PC-3 (cell line): ENCODE measurements at regions not wholly inside any gene's neighbourhood (a gene's known extent, or its start where the extent isn't known, plus 50 kb on each side); places are given as distances from the start of the nearest gene placed in this dataset.

Experiments used
- ATAC-seq: fragments of 200-7000 bp; cut with Tn5 transposase; 2 replicates; pipeline ENCODE4 v1.9.1; 2020; ENCODE audit warnings: mild to moderate bottlenecking, moderate library complexity
- BruUV-seq: library from RNA; stranded (reverse); fragments of 400-500 nt; replicated peaks from 2 replicates; lab custom pipeline; 2021; lab: Mats Ljungman, UMichigan
- CTCF ChIA-PET: fragments of 300-600 bp; sonication (Branson Sonifier 250); formaldehyde crosslinking; loops from one replicate; lab custom pipeline; 2022; ENCODE audit warnings: antibody characterized with exemption; lab: Charles Lee
- POLR2A ChIA-PET: fragments of 300-600 bp; sonication (Branson Sonifier 250); formaldehyde crosslinking; loops from one replicate; lab custom pipeline; 2022; ENCODE audit warnings: antibody characterized with exemption; ENCODE audit not compliant: unreplicated experiment; lab: Charles Lee
- DNase-seq: peaks from one replicate; pipeline ENCODE4 v3.0.0-alpha.2; 2015
- H2AFZ ChIP-seq: fragments of 300-600 bp; sonication (generic); 2 replicates; pipeline ENCODE4 v1.6.0; 2016; ENCODE audit warnings: antibody characterized with exemption, low read length
- H3F3A ChIP-seq: fragments of 300-600 bp; sonication (generic); one replicate; pipeline ENCODE4 v1.6.0; 2017; ENCODE audit warnings: antibody characterized with exemption, low read length, control low read depth, mild to moderate bottlenecking; ENCODE audit not compliant: unreplicated experiment
- H3K27ac ChIP-seq: fragments of 300-600 bp; sonication (generic); 2 replicates; pipeline ENCODE4 v1.5.1; 2016; ENCODE audit warnings: mild to moderate bottlenecking, low read length
- H3K27me3 ChIP-seq: fragments of 300-600 bp; sonication (generic); 2 replicates; pipeline ENCODE4 v1.6.1; 2016; ENCODE audit warnings: low read length, mixed read lengths
- H3K36me3 ChIP-seq: fragments of 300-600 bp; sonication (generic); 2 replicates; pipeline ENCODE4 v1.6.1; 2016; ENCODE audit warnings: low read depth, mixed run types, low read length, mixed read lengths
- H3K4me1 ChIP-seq: fragments of 300-600 bp; sonication (generic); 2 replicates; pipeline ENCODE4 v1.5.1; 2016; ENCODE audit warnings: low read length; ENCODE audit not compliant: insufficient read depth
- H3K4me2 ChIP-seq: fragments of 300-600 bp; sonication (generic); 2 replicates; pipeline ENCODE4 v1.6.0; 2016; ENCODE audit warnings: low read length
- H3K4me3 ChIP-seq: fragments of 300-600 bp; sonication (generic); 2 replicates; pipeline ENCODE4 v1.5.1; 2016; ENCODE audit warnings: mild to moderate bottlenecking, low read length, mixed read lengths
- H3K79me2 ChIP-seq: fragments of 300-600 bp; sonication (generic); 2 replicates; pipeline ENCODE4 v1.6.1; 2017; ENCODE audit warnings: low read length, mixed read lengths
- H3K9ac ChIP-seq: fragments of 300-600 bp; sonication (generic); 2 replicates; pipeline ENCODE4 v1.6.0; 2016; ENCODE audit warnings: mild to moderate bottlenecking, low read length
- H3K9me2 ChIP-seq: fragments of 300-600 bp; sonication (generic); replicated peaks from 2 replicates; pipeline ENCODE4 v1.6.1; 2016; ENCODE audit warnings: mixed run types, low read length, mixed read lengths
- H3K9me3 ChIP-seq: fragments of 300-600 bp; sonication (generic); 2 replicates; pipeline ENCODE4 v1.6.1; 2016; ENCODE audit warnings: low read length, mixed read lengths
- H4K20me1 ChIP-seq: fragments of 300-600 bp; sonication (generic); 2 replicates; pipeline ENCODE4 v1.6.1; 2016; ENCODE audit warnings: low read length, mixed read lengths
- CTCF ChIP-seq: fragments of 300-600 bp; sonication (generic); conservative IDR thresholded peaks from 2 replicates; pipeline ENCODE4 v1.5.1; 2017; ENCODE audit warnings: antibody characterized with exemption, low read depth, mild to moderate bottlenecking, low read length
- EZH2 ChIP-seq: fragments of 300-600 bp; sonication (generic); IDR thresholded peaks from one replicate; pipeline ENCODE4 v1.6.1; 2017; ENCODE audit warnings: antibody characterized with exemption, mild to moderate bottlenecking, low read length; ENCODE audit not compliant: unreplicated experiment
- EZH2phosphoT487 ChIP-seq: fragments of 300-600 bp; sonication (generic); IDR thresholded peaks from 2 replicates; pipeline ENCODE4 v1.6.1; 2018; ENCODE audit warnings: mild to moderate bottlenecking, antibody characterized with exemption, low read length, borderline replicate concordance
- intact Hi-C: fragments of 100-400 bp; cut with micrococcal nuclease; formaldehyde crosslinking; loops from 2 replicates; pipeline ENCODE4 v1.9.0; 2023

DNA sequence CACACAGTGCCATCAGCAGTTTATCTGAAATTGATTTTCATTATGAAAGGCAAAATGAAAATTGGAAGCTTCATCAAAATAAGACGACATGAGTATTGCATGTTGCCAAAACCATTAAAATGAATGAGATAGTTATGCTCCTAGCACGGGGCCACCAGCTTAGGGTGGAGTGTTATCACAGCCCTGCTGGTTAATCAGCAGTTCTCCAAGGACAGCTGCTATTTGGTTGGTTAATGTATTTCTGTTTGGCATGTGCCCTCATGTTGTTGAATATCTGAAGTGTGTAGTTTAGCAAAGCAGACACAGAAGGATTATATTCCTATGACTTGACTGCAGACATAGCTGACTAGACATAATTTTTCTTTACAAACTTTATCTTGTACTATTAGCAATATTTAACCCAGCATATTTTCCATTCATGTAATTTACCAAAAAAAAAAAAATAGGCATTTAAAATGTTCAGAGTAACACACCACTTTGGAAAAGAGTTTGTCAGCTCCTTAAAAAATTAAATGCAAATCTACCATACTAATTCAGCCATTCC lies 98.6 kb upstream of the PIK3R1 start:
- H3K27me3 ChIP-seq: no peaks in the 10 kb centered on the region
- no peaks in the 10 kb centered on the region for H3K9me2 ChIP-seq
- intact Hi-C loops: no loop called here
- CTCF ChIA-PET: no interaction called here
- H3K27ac ChIP-seq: no peak overlapping the region
- H3K9ac ChIP-seq: no peak overlapping the region
- H3K4me3 ChIP-seq: no peak overlapping the region
- H4K20me1 ChIP-seq: no peaks in the 10 kb centered on the region
- H3K4me1 ChIP-seq: no peaks in the 10 kb centered on the region
- H3F3A ChIP-seq: no peaks in the 10 kb centered on the region
- no TSS peak for BruUV-seq
- no peak for TF ChIP-seq CTCF
- no peak for TF ChIP-seq EZH2
- TF ChIP-seq EZH2phosphoT487: no peak
- POLR2A ChIA-PET: no interaction called here
- no peak overlapping the region for H3K4me2 ChIP-seq
- no peak for ATAC-seq
- H2AFZ ChIP-seq: no peak overlapping the region
- no peaks in the 10 kb centered on the region for H3K36me3 ChIP-seq
- no peak for DNase-seq
- H3K9me3 ChIP-seq: no peaks in the 10 kb centered on the region
- H3K79me2 ChIP-seq: no peaks in the 10 kb centered on the region

DNA sequence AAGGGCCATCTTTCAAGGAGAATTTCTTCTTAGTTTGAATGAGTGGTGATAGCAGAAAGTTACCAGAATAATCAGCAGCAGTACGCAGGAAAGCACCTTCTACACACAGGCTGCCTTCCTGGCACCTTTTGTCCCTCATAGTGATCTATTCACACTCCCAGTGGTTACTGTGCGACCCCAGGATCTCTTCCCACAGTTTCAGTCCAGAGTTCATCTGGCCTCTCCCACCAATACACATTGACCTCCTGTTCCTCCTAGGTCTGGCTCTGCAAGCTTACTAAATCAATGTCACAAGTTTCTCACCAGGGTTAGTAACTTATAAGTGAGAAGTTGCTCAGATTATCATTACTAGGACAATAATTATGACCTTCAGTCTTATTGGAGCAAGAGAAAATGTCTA lies 99.1 kb upstream of the PIK3R1 start:
- Histone ChIP-seq H3K36me3 (no peaks in the 10 kb centered on the region), H3K27ac (no peak overlapping the region), H3K79me2 (no peaks in the 10 kb centered on the region), H3K9me3 (no peaks in the 10 kb centered on the region), H3K4me2 (no peak overlapping the region), H4K20me1 (no peaks in the 10 kb centered on the region), H3K27me3 (no peaks in the 10 kb centered on the region), H3F3A (no peaks in the 10 kb centered on the region), H3K9me2 (no peaks in the 10 kb centered on the region), H2AFZ (no peak overlapping the region), H3K9ac (no peak overlapping the region), H3K4me3 (no peak overlapping the region), H3K4me1 (no peaks in the 10 kb centered on the region)
- ChIA-PET POLR2A (no interaction called here), CTCF (no interaction called here)
- no TSS peak for BruUV-seq
- intact Hi-C loops: no loop called here
- DNase-seq (no peak), ATAC-seq (no peak)
- TF ChIP-seq EZH2 (no peak), EZH2phosphoT487 (no peak), CTCF (no peak)

DNA sequence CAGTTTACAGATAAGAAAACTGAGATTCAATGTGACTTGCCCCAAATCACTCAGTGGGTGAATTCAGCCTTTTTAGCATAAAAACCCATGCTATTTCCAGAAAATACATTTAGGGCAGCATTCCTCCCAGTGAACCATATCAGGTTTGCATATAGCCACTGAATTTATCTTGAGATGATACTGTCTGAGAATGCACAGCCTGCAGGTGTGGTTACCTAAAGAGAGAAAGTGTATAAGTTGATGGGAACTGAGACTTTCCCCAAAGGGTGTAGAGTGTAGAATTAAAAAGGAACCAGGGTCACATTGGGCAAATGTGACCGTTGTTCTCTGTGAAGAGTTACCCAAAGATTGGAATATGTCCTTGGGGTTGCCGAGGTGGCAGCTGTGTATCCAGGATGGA lies 100.0 kb upstream of the PIK3R1 start:
- BruUV-seq: no TSS peak
- DNase-seq: no peak
- POLR2A ChIA-PET: no interaction called here
- intact Hi-C loops: no loop called here
- ATAC-seq: no peak
- TF ChIP-seq EZH2 (no peak), CTCF (no peak), EZH2phosphoT487 (no peak)
- H2AFZ ChIP-seq: no peak overlapping the region
- no peaks in the 10 kb centered on the region for H3F3A ChIP-seq
- no peaks in the 10 kb centered on the region for H4K20me1 ChIP-seq
- no peaks in the 10 kb centered on the region for H3K9me2 ChIP-seq
- no peak overlapping the region for H3K4me2 ChIP-seq
- H3K79me2 ChIP-seq: no peaks in the 10 kb centered on the region
- H3K4me3 ChIP-seq: no peak overlapping the region
- H3K27me3 ChIP-seq: no peaks in the 10 kb centered on the region
- CTCF ChIA-PET: no interaction called here
- no peak overlapping the region for H3K27ac ChIP-seq
- H3K4me1 ChIP-seq: no peaks in the 10 kb centered on the region
- no peak overlapping the region for H3K9ac ChIP-seq
- no peaks in the 10 kb centered on the region for H3K36me3 ChIP-seq
- no peaks in the 10 kb centered on the region for H3K9me3 ChIP-seq
